ENCODE measurements at regions not wholly inside any gene's neighbourhood (a gene's known extent, or its start where the extent isn't known, plus 50 kb on each side); places are given as distances from the start of the nearest gene placed in this dataset.

DNA sequence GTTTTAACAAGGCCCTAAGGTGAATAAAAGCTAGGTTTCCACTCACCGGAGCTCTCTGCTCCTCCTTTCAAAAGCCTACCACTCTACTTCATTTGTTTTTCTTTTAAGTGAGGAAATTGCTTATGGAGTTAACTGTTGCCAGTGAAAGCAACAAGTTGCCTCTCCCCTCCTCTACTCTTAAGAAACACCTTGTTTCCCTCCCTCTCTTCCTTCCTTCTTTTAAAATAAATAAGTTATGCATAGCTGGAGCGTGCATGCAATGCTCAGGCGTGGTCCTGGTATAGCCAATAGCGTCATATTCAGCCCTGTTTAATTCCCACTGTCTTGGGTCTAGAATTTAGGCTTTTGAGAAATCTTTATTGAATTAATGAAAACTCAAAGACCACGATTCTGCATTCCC, 101.1 kb upstream of the IGF1R start:
- DNase-seq: no peak
- Histone ChIP-seq H3K36me3 (no peaks in the 10 kb centered on the region), H3K4me3 (peak overlapping the region; percentile 39 to 60 (median 54)), H3K27me3 (no peaks in the 10 kb centered on the region), H3K27ac (peak overlapping the region; percentile 86 to 94 (median 92)), H3K4me1 (peaks cover 0 to 27% (median 16%) of the 10 kb centered on the region in 4 donors), H3K9me3 (no peaks in the 10 kb centered on the region)
- TF ChIP-seq POLR2A (IDR thresholded peaks at IDR 0.05) (no peak), EP300 (IDR thresholded peaks at IDR 0.05) (no peak), POLR2AphosphoS5 (IDR thresholded peaks at IDR 0.05) (no peak)
- TF ChIP-seq, protein P1, sequence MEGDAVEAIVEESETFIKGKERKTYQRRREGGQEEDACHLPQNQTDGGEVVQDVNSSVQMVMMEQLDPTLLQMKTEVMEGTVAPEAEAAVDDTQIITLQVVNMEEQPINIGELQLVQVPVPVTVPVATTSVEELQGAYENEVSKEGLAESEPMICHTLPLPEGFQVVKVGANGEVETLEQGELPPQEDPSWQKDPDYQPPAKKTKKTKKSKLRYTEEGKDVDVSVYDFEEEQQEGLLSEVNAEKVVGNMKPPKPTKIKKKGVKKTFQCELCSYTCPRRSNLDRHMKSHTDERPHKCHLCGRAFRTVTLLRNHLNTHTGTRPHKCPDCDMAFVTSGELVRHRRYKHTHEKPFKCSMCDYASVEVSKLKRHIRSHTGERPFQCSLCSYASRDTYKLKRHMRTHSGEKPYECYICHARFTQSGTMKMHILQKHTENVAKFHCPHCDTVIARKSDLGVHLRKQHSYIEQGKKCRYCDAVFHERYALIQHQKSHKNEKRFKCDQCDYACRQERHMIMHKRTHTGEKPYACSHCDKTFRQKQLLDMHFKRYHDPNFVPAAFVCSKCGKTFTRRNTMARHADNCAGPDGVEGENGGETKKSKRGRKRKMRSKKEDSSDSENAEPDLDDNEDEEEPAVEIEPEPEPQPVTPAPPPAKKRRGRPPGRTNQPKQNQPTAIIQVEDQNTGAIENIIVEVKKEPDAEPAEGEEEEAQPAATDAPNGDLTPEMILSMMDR (IDR thresholded peaks at IDR 0.05): no peak
- intact Hi-C loops (cut with DNase I): no loop called here
- 18 to 24% methylated on average over 5 of the region's 5 CpGs for WGBS, 2 donors

DNA sequence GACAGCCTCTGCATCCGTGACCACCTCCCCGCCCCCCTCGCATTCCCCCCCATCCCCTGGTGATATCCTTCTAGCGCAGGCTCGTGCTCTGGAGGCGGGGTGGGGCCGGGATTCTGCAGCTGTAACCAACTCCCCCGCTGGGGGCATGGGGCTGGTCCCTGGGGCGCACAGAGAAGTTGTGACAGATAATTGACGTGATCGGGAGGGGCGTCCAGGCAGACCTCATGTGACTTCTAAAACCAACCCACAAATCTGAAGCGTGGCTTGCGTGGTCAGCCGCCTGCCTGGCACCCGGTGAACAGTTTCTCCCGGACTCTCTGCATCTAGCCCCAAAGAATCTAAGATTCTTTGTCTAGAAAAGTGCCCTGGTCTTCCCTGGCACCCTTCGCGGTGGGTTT, 100.6 kb upstream of the IGF1R start:
- intact Hi-C loops (cut with DNase I): loop anchor here (1.0 to 2.0 kb wide), 2 partner anchors 49 to 306 kb away; no protein-coding TSS in a partner anchor
- TF ChIP-seq POLR2AphosphoS5 (IDR thresholded peaks at IDR 0.05) (no peak), EP300 (IDR thresholded peaks at IDR 0.05) (no peak), POLR2A (IDR thresholded peaks at IDR 0.05) (no peak)
- TF ChIP-seq, protein P1 (IDR thresholded peaks at IDR 0.05): no peak
- Histone ChIP-seq H3K27me3 (no peaks in the 10 kb centered on the region), H3K4me3 (peak overlapping the region; percentile 39 to 60 (median 54)), H3K9me3 (no peaks in the 10 kb centered on the region), H3K4me1 (peaks cover 0 to 27% (median 16%) of the 10 kb centered on the region in 4 donors), H3K27ac (peak overlapping the region; percentile 86 to 94 (median 92)), H3K36me3 (no peaks in the 10 kb centered on the region)
- peak; percentile 78 for DNase-seq
- 2 to 4% methylated on average over 19 of the region's 19 CpGs for WGBS, 2 donors

DNA sequence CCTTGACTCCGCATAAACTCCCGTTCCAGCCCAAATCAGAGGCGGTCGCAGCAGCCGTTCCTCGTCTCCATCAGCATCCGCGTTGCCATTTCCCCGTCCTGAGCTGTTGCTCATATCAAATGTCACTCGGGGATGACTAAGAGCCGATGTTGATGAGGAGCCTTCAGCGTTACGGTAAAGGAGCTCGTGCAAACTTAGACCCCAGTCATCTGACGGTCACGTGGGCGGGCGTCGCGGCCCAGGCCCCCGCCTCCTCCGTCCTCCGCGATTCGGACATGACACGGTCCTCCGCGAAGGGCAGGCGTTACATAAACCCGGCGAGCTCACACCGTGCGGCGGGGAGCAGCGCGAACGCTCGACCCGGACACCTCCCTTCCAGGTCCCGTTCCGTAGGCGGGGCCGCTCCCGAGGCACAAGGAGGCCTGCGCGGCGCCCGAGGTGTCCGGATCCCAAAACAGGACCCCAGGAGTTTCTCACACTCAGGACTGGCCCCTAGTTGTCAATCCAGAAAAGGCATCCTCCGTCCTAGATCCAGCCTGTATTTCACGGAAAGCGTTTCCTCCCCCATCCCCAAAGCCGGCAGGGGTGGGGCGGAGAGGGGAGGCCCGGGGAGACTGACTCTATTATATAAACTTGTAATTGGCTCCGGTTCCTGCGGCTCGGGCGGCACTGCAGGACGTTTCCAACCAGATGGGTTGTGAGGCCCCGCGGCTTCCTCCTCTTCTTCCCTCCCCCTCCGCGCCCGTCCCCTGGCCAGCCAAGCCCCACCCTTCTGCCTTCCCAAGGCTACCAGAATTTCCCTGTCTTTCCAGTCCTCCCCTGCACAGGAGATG, 100.0 kb upstream of the IGF1R start:
- intact Hi-C loops (cut with DNase I): loop anchor here (1.0 to 2.0 kb wide), 2 partner anchors 48 to 305 kb away; no protein-coding TSS in a partner anchor
- peak; percentile 93 for DNase-seq
- Histone ChIP-seq H3K36me3 (no peaks in the 10 kb centered on the region), H3K27me3 (no peaks in the 10 kb centered on the region), H3K4me3 (peak overlapping the region; percentile 39 to 60 (median 54)), H3K27ac (peak overlapping the region; percentile 86 to 94 (median 92)), H3K9me3 (no peaks in the 10 kb centered on the region), H3K4me1 (peaks cover 0 to 27% (median 16%) of the 10 kb centered on the region in 4 donors)
- TF ChIP-seq POLR2A (IDR thresholded peaks at IDR 0.05): peak; percentile 29 to 31
- TF ChIP-seq EP300 (IDR thresholded peaks at IDR 0.05): peak in 1 of 4 donors; percentile 73
- TF ChIP-seq, protein P1 (IDR thresholded peaks at IDR 0.05): peak in 2 of 4 experiments; percentile 14 to 22
- peak; percentile 75 to 88 (median 83) for TF ChIP-seq POLR2AphosphoS5 (IDR thresholded peaks at IDR 0.05)
- 1% methylated on average over 65 of the region's 65 CpGs for WGBS, 2 donors

DNA sequence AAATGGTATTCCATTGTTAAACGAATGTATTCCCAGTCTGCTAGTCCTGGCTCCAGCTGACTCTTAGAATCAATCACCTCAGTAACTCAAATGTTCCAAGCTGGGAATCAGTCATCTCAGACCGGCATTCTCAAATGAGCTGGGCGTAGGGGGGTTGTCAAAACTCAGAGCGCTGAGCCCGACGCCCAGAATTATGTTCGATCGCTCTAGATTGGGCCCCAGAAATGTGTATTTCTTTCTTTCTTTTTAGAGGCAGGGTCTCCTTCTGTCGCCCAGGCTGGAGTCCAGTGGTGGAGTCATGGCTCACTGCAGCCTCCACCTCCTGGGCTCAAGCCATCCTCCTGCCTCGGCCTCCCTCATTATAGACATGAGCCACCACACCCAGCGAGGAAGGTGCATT, 99.3 kb upstream of the IGF1R start:
- H3K36me3 ChIP-seq: no peaks in the 10 kb centered on the region
- peak overlapping the region; percentile 86 to 94 (median 92) for H3K27ac ChIP-seq
- intact Hi-C loops (cut with DNase I): loop anchor here (2.0 kb wide), 1 partner anchor 48 kb away; no protein-coding TSS in a partner anchor
- no peaks in the 10 kb centered on the region for H3K27me3 ChIP-seq
- no peaks in the 10 kb centered on the region for H3K9me3 ChIP-seq
- DNase-seq: no peak
- TF ChIP-seq POLR2AphosphoS5 (IDR thresholded peaks at IDR 0.05) (no peak), POLR2A (IDR thresholded peaks at IDR 0.05) (no peak)
- TF ChIP-seq, protein P1 (IDR thresholded peaks at IDR 0.05): no peak
- H3K4me3 ChIP-seq: peak overlapping the region; percentile 39 to 60 (median 54)
- WGBS, 2 donors: 66 to 79% methylated on average over 11 of the region's 11 CpGs
- peaks cover 0 to 27% (median 16%) of the 10 kb centered on the region in 4 donors for H3K4me1 ChIP-seq

Measured in sigmoid colon (tissue), 6 donors.